ENCODE measurements at regions not wholly inside any gene's neighbourhood (a gene's known extent, or its start where the extent isn't known, plus 50 kb on each side); places are given as distances from the start of the nearest gene placed in this dataset.
"Not testable (repeated sequence)": the region's sequence is repeated elsewhere in the genome, so short reads cannot be mapped to it uniquely, and the experiment has no call there.

DNA sequence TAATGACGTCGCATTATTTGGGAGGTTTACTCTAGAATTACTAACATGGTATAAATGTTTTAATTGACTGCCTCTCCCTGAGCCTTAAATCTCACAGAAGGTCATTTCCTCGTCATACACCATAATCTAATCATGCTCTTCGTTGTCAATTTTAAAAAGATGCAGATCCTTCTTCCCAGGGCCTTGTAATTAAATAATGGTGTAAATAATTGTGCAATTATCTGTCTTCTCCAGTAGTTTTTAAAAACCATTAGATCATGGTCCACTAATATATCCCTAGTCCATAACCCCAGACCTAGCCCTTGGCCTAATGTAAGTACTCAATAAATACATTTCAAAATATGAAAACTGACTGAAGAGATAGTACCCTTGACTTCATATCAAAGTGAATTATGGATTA, 181.5 kb upstream of the GNAI1 start:
- no peak for DNase-seq (ENCODE audit: low read depth, low spot score)

DNA sequence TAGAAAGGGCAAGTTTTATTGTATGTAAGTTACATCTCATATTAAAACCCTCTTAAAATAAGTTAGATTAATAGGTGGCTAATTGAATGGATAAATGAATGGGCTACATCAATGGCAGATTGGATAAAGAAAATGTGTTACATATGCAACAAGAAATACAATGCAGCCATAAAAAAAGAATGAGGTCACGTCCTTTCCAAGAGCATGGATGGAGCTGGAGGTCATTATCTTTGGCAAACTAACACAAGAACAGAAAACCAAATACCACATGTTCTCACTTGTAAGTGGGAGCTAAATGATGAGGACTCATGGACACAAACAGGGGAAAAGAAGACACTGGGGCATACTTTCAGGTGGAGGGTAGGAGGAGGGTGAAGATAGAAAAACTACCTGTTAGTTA, 182.2 kb upstream of the GNAI1 start:
- DNase-seq (ENCODE audit: low read depth, low spot score), result no peak

DNA sequence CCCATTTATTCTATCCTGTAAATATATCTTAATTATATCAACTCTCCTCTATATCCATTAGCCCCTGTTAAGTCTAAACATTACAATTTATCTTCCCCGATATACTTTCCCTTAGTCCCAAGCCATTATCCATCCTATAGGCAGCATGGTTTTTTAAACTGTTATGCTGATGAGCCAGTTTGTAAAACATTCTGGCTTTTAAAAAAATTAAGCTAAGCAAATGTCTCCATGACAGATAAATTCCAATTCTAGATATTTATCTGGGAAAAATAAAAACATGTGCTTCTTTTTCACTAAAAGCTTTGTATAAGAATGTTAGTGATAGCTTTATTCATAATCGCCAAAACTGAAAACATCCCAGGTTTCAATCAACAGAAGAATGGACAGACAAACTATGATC, 183.2 kb upstream of the GNAI1 start:
- no peak for DNase-seq (ENCODE audit: low read depth, low spot score)

DNA sequence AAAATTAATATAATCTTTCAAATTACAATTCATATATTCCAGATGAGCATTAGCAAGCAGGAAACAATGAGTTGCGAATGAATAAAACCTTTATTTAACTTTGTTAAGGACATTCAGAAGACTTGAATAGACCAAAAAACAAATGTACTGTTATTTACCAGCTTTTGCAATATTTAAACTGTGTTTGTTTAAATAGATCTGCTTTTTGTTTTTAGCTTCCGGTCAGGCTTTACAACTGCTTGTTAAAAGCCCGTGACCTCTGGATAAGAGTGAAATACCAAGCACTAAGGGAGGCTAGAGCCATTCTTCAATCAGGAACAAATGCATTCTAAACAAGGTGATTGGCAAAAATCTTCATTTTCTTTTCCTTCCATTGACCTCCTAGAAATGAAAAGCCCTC, 184.9 kb upstream of the GNAI1 start:
- DNase-seq (ENCODE audit: low read depth, low spot score), result no peak

DNA sequence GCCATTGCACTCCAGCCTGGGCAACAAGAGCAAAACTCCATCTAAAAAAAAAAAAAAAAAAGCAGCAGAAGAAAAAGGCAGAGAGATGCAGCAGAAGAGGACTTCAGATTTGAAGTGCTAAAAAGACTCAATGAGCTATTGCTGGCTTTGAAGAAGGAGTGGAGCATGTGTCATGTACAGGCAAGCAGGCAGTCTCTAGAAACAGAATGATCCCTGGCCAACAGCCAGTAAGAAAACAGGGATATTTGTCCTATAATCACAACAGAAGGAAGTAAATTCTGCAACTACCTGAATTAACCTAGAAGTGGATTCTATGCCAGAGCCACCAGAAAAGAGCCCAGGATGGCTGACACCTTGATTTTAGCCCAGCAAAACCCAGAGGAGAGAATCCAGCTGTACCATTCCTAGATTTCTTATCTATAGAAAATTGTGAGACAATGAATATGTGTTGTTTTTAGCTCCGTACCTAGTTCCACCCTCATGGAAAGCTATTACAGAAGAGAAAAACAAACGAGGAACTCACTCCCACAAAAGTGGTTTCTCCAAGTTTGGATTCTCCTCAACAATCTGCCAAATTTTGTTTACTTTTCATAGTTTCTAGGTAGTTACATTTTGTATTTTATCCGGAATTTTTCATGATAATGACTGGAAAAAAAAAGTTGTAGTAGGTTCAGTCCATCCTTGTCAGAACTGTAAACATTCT, 198.2 kb upstream of the GNAI1 start:
- DNase-seq (ENCODE audit: low read depth, low spot score), result no peak

DNA sequence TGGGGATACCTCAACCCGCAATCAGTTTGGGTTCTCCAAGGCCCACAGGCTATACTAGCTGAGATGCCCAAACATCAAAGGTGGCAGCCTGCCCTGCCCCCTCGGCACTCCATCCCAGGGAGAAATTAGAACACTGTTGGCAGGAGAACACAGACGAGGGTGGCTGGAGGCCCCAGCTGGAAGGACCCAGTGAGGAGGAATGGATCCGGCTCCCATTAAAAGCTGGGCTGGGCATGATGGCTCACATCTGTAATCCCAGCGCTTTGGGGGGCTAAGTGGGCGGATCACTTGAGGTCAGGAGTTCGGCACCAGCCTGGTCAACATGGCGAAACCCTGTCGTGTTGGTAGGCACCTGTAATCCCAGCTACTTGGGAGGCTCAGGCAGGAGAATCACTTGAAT, 199.9 kb upstream of the GNAI1 start:
- DNase-seq (ENCODE audit: low read depth, low spot score), result no peak

DNA sequence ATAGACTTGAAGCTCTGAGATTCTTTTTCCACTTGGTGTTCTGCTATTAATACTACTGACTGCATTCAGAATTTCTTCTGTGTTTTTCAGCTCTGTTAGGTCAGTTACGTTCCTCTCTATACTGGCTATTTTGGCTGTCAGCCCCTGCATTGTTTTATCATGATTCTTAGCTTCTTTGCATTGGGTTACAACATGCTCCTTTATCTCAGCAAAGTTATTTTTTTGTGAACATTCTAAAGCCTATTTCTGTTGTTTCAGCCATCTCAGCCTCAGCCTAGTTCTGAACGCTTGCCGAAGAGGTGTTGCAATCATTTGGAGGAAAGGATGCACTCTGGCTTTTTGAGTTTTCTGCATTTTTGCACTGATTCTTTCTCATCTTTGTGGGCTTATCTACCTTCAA, 201.5 kb upstream of the GNAI1 start:
- no peak for DNase-seq (ENCODE audit: low read depth, low spot score)

DNA sequence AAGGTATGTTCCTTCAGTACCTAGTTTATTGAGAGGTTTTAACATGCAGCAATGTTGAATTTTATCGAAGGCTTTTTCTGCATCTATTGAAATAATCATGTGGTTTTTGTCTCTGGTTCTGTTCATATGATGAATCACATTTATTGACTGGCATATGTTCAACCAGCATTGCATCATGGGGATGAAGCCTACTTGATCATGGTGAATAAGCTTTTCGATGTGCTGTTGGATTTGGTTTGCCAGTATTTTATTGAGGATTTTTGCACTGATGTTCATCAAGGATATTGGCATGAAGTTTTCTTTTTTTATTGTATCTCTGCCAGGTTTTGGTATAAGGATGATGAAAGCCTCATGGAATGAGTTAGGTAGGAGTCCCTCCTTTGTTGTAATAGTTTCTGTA, 204.0 kb upstream of the GNAI1 start:
- no peak for DNase-seq (ENCODE audit: low read depth, low spot score)

DNA sequence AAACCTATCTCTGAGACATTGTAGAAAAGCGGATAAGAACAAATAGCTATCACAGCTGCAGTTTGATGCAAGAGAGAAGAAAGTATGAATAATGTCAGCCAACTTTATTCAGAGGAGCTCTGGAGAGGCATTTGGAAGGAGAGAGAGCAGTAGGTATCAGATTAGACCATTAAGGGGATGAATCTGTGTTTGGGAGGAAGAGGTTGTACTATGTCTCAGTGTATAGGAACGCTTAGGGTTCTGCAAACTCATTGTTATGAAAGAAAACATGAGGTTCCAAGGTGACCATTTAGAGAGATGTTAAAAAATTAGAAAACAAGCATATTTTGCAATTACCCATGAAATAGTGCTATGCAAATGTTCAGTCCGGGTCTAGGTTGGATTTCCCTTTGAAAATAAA, 207.5 kb upstream of the GNAI1 start:
- no peak for DNase-seq (ENCODE audit: low read depth, low spot score)

DNA sequence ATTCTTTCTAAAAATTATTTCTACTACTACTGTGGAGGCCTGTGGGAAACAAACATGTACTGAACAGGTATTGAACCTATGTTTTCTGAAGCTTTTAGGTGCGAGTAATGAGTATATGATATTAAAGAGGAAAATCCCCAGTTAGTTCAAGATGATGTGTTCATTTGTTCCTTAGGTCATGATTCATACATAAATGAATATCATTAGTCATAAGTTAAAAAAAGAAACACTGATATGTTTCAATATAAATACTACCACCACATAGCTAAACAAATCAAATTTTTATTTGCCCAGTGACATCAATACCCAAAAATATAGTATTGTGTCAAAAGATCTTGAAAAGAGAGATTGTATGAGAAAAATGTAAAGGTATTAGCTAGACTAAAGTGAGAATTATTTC, 210.7 kb upstream of the GNAI1 start:
- no peak for DNase-seq (ENCODE audit: low read depth, low spot score)

DNA sequence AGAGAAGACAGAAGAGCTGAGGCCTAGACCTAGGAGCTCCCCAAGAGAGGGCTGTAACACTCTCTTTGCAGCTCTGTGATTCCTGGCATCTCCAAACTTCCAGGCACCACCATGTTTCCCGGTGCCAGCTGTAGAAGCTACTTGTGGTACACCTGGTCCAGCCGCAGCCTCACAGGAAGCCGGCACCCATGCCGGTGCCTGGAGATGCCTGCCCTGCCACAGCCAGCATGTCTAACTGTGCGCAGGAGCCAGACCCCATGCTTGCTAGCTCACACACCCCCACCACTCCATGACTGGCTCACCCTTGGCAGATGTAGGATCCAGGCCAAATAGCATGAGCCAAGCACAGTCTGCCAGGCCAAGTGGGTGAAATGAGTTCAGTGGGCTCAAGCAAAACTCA, 211.7 kb upstream of the GNAI1 start:
- DNase-seq (ENCODE audit: low read depth, low spot score), result no peak

DNA sequence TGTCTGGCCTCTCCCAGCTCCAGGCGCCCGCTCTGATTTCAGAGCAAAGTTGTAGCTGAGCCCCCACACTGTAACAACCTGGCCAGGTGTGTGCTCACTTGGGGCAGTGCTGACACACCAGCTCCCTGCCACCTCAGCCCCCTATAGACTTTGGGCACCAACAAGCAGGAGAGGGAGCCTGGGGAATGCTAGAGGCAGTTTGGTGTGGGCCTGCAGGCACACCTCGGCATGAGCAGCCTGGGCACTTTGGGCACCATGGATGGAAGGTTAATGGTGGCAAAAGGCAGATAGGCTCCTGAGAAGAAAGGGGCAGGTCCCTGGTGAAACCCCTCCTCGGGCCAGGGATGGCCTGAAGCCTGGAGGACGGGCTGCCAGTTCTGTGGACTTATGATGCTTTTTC, 212.7 kb upstream of the GNAI1 start:
- DNase-seq (ENCODE audit: low read depth, low spot score), result no peak

DNA sequence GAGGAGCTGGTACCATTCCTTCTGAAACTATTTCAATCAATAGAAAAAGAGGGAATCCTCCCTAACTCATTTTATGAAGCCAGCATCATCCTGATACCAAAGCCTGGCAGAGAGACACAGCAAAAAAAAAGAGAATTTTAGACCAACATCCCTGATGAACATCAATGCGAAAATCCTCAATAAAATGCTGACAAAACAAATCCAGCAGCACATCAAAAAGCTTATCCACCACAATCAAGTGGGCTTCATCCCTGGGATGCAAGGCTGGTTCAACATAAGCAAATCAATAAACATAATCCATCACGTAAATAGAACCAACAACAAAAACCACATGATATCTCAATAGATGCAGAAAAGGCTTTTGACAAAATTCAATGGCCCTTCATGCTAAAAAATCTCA, 216.0 kb upstream of the GNAI1 start:
- DNase-seq (ENCODE audit: low read depth, low spot score), result not testable (repeated sequence)

DNA sequence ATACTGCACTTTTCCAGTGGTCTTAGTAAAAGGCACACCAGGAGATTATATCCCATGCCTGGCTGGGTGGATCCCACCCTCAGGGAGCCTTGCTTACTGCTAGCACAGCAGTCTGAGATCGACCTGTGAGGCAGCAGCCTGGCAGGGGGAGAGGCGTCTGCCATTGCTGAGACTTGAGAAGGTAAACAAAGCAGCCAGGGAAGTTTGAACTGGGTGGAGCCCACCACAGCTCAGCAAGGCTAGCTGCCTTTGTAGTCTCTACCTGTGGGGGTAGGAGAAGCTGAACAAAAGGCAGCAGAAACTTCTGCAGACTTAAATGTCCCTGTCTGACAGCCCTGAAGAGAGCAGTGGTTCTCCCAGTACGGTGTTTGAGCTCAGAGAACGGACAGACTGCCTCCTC, 219.3 kb upstream of the GNAI1 start:
- not testable (repeated sequence) for DNase-seq (ENCODE audit: low read depth, low spot score)

DNA sequence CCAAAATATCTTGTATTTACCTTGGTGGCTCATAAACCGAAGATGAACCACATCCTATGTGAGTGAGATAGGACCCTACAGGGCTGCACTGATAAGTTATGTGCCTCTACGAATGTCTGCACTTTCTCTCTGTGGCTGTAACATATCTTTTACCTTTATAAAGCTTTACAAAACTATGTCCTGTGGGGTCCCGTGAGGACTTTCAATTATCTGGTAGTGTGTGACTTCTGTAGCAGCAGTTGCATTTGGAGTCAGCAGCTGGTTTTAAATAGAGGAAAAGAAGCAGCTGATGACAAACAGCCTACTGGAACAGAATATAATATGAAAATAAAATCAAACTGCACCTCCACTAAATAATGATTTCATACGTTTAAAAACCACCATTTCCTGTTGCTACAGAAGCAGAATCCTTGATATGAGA, 222.4 kb upstream of the GNAI1 start:
- no peak for DNase-seq (ENCODE audit: low read depth, low spot score)

DNA sequence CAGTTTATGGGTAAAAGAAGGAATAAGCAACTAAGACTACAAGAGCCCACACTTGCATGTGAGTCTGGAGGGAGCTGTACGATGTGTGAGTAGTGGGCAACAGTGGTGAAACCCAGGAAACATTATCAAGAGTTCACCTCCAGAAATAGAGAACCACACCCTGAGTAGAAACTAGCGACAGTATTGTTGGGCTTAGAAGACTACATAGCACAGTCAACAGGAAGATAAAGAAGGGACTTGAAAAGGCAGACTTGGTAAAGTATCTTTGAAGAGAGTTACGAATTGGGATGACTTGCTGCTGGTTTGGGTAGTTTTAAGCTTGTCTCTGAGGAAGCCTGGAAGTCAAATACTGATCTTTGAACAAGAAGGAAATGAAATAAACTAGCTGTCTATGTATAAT, 223.2 kb upstream of the GNAI1 start:
- DNase-seq (ENCODE audit: low read depth, low spot score), result no peak

DNA sequence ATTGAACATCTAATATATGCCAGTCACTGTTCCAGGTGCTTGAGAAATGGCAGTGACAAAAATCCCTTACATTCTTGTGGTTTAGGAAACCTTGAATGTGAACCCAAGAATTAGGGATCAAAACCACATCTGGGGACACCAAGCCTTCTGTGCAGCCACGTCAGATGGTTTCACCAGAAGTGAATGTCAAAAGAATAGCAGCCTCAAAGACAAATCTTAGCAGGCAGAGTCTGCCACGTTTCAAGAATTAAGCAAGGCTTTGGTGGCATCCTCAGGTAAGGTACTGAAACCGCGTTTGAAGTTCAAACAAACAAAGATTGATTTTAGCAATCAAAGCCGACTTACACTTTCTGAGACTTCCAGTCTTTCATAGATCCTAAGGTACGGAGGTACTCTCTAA, 225.5 kb upstream of the GNAI1 start:
- no peak for DNase-seq (ENCODE audit: low read depth, low spot score)

DNA sequence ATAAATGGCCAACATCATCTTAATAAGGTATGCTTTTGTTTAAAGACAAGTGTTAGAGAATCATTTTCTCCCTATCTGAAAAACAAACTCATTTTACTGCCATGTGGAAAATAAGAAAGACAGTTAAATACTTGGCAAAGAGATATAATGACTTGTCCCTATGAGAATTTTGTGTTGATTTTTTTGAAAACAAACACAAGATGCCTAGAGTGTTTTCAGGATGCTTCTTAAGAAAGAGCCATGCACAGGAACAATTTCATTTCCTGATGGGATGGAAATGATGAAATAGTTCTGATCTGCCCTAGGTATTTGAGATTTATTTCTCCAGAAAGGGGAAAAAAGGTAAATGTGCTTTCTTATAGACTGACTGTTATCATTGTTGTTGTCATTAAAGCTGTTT, 237.5 kb upstream of the GNAI1 start:
- DNase-seq (ENCODE audit: low read depth, low spot score), result no peak

DNA sequence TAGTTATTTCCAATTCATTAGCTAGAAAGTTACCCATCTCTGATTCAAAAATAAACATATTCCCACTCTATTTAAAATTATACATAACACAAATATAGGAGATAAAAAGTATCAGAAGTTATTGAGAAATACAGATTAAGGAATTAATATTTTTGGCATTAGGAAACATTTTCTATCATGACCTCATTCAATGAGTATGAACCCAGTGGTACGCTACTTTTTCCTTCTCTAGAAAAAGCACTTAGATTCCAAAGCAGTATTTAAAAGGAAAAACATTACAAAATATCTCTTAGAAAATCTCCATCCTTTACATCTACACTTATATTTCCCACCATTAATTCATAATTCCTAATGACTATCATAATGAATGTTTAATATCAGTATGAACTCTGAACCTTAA, 240.6 kb upstream of the GNAI1 start:
- DNase-seq (ENCODE audit: low read depth, low spot score), result no peak

DNA sequence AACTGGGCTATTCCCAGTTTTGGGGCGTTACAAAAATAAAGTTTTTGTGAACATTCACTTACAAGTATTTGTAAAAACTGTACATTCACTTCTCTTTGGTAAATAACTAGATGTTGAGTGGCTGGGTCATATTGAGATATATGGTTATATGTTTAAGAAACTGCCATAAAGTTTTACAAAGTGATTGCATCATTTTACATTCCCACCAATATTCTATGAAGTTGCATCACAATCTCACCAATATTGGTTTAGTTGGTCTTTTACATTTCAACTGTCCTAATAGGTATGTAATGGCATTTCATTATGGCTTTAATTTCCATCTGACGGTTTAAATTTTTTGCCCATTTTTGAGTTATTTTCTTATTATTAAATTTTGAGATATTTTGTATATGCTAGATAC, 251.7 kb upstream of the GNAI1 start:
- no peak for DNase-seq (ENCODE audit: low read depth, low spot score)

DNA sequence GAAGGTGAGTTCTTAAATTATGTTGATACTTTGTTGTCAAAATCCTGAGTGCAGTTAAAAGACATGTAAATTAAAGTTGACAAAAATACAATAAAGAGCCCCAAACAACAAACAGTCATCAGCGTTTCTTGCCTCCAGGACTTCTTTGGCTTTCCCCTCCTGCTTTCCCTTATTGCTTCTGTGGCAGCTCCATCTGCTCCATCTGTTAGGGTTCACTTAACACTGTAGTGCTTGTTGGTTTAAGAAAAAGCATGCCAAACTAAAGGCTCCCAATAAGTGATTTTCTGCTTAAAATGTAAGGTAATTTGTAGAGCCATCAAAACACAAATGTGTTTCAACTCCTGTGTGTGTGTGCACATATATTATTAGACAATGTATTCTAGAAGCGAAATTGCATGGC, 254.3 kb upstream of the GNAI1 start:
- DNase-seq (ENCODE audit: low read depth, low spot score), result no peak

DNA sequence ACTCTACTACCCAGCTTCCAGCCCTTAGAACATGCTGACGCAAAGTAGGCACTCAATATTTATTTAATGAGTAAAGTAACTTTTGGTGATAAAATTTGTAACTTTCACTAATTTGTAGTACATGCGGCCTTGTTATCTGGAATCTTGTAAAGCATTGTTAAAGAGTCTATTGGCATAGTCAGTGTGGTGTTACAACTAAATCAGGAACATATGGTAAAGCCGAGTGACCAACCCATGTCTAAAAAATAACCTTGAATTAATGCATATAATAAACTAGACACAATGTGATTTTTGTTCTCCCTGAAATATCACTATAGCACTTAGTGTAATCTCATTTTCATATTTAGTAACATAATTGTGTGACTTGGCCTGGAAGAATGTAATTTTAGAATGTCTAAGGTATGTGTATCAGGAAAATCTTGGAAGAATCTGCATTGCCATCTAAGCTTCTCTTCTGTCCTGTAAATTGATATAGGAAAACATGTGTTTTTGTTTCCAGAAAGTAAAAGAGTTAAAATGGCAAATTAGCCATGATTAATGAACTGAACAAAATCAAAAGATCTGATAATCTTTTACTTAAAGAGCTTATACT, 256.7 kb upstream of the GNAI1 start:
- DNase-seq (ENCODE audit: low read depth, low spot score), result no peak

DNA sequence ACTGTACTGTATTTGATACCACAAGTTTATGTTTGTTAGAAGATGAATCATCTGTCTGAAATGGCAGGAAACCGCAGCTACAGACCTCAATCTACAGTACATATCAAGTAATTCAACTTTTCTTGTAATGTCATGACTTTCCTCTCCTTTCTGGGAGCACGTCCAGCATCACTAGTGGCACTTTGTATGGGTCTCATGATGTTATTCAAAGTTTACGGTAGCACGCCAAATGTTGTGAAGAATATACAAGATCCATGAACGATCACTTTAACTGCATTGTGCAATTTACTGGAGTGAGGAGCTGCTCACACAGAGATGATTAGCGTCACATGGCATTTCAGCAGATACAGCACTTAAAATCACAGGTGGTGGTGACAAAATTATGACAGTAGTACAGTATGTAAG, 257.8 kb upstream of the GNAI1 start:
- DNase-seq (ENCODE audit: low read depth, low spot score), result no peak

DNA sequence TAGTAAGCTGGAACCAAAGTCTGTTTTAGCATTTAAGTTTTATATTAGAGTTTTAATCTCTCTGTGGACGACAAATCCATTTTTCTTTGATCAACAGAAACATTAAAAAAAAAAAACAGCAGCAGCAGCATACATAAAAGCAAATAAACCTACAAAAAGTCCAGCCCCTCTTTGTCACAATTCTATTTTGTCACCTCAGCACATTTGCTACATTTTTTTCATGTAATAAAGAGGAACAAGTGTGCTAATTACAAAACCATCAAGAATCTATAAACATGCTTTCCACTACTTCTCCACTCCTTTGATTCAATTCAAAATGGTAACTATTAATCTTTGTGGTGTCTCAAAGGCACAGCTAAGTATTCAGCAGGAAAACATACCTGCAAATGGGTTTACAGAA, 259.8 kb upstream of the GNAI1 start:
- no peak for DNase-seq (ENCODE audit: low read depth, low spot score)

All from iPS DF 19.7 (cell line).